HepG2 (cell line): ENCODE measurements at regions not wholly inside any gene's neighbourhood (a gene's known extent, or its start where the extent isn't known, plus 50 kb on each side); places are given as distances from the start of the nearest gene placed in this dataset.

Experiments used
- ARNTL ChIP-seq: sonication (generic); formaldehyde crosslinking; IDR thresholded peaks from 2 replicates; pipeline ENCODE4 v1.4.0; 2020; ENCODE audit warnings: mild to moderate bottlenecking, missing genetic modification reagents
- BATF2 ChIP-seq: sonication (generic); formaldehyde crosslinking; IDR thresholded peaks from 2 replicates; pipeline ENCODE4 v1.8.0; 2022; ENCODE audit warnings: mild to moderate bottlenecking, missing genetic modification reagents, moderate library complexity
- HDAC6 ChIP-seq: fragments of 200-600 bp; sonication (generic); IDR thresholded peaks from 2 replicates; pipeline ENCODE4 v1.7.0; 2017; ENCODE audit warnings: mild to moderate bottlenecking, antibody characterized with exemption, low read length, low read depth
- JARID2 ChIP-seq: sonication (generic); formaldehyde crosslinking; IDR thresholded peaks from 2 replicates; pipeline ENCODE4 v1.8.1; 2023; ENCODE audit warnings: missing genetic modification reagents, inconsistent platforms; ENCODE audit not compliant: insufficient replicate concordance
- MATR3 ChIP-seq: sonication (generic); formaldehyde crosslinking; IDR thresholded peaks from 2 replicates; pipeline ENCODE4 v1.4.0; 2020; ENCODE audit warnings: missing genetic modification reagents
- NFAT5 ChIP-seq: sonication (generic); formaldehyde crosslinking; IDR thresholded peaks from 2 replicates; pipeline ENCODE4 v1.4.0; 2020; ENCODE audit warnings: missing genetic modification reagents
- PAX8 ChIP-seq: sonication (generic); formaldehyde crosslinking; IDR thresholded peaks from 2 replicates; pipeline ENCODE4 v1.8.0; 2022; ENCODE audit warnings: mild to moderate bottlenecking, missing genetic modification reagents, borderline replicate concordance
- ZNF609 ChIP-seq: sonication (generic); formaldehyde crosslinking; IDR thresholded peaks from 2 replicates; pipeline ENCODE4 v1.4.0; 2020; ENCODE audit warnings: mild to moderate bottlenecking, missing genetic modification reagents, borderline replicate concordance
- ZNF703 ChIP-seq: sonication (generic); formaldehyde crosslinking; IDR thresholded peaks from 2 replicates; pipeline ENCODE4 v1.5.1; 2020; ENCODE audit warnings: missing genetic modification reagents, mild to moderate bottlenecking, moderate library complexity, borderline replicate concordance
- TF ChIP-seq, protein P1 (sequence below): sonication (generic); formaldehyde crosslinking; IDR thresholded peaks from 2 replicates; pipeline ENCODE4 v1.4.0; 2020; ENCODE audit warnings: missing genetic modification reagents
- TF ChIP-seq, protein P2 (sequence below): sonication (generic); formaldehyde crosslinking; IDR thresholded peaks from 2 replicates; pipeline ENCODE4 v1.5.0; 2020; ENCODE audit warnings: mild to moderate bottlenecking, missing genetic modification reagents

DNA sequence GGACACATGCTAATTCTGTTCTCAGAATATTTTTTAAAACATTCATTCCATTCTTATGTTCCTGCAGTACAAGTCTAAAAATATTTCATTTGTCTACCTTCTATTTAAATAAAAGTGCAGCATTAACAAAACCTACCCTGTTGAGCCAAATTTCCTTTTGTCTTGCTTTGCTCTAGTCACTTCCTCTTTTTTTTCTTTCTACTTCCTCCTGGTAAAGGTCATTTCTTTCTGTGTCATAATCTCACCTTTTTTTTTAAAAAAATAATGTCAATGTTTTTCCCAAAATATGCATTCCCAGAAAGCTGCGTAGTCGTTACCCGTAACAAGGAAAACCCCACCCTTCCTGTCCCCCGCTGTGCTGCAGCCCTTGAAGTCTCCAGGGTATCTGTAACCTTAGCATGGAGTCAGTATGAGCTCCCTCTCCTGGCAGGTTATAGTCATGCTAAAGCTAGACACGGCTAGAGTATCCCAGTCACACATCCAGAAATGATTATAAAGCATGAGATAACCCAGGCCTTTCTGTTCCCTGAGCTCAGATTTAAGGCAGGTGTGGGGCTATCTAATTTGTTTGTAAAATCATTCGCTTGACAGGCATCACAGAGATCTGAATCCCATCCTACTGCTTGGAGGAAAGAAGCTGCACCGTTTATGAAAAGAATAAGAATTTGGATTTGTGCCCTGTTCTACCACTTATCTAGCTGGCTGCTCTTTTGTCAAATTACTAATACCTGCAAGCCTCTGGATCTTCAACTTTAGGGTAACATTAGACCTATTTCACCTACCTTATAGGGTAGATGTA lies 51.1 kb upstream of the EED start (continued):
- TF ChIP-seq ZNF609 (CRISPR knock-in tag) (no peak), NFAT5 (CRISPR knock-in tag) (no peak), ARNTL (CRISPR knock-in tag) (no peak), ZNF703 (CRISPR knock-in tag) (no peak), HDAC6 (no peak), BATF2 (CRISPR knock-in tag) (no peak), MATR3 (CRISPR knock-in tag) (no peak), PAX8 (CRISPR knock-in tag) (no peak), JARID2 (CRISPR knock-in tag) (no peak)
- TF ChIP-seq, protein P1, sequence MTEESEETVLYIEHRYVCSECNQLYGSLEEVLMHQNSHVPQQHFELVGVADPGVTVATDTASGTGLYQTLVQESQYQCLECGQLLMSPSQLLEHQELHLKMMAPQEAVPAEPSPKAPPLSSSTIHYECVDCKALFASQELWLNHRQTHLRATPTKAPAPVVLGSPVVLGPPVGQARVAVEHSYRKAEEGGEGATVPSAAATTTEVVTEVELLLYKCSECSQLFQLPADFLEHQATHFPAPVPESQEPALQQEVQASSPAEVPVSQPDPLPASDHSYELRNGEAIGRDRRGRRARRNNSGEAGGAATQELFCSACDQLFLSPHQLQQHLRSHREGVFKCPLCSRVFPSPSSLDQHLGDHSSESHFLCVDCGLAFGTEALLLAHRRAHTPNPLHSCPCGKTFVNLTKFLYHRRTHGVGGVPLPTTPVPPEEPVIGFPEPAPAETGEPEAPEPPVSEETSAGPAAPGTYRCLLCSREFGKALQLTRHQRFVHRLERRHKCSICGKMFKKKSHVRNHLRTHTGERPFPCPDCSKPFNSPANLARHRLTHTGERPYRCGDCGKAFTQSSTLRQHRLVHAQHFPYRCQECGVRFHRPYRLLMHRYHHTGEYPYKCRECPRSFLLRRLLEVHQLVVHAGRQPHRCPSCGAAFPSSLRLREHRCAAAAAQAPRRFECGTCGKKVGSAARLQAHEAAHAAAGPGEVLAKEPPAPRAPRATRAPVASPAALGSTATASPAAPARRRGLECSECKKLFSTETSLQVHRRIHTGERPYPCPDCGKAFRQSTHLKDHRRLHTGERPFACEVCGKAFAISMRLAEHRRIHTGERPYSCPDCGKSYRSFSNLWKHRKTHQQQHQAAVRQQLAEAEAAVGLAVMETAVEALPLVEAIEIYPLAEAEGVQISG, result no peak
- TF ChIP-seq, protein P2, sequence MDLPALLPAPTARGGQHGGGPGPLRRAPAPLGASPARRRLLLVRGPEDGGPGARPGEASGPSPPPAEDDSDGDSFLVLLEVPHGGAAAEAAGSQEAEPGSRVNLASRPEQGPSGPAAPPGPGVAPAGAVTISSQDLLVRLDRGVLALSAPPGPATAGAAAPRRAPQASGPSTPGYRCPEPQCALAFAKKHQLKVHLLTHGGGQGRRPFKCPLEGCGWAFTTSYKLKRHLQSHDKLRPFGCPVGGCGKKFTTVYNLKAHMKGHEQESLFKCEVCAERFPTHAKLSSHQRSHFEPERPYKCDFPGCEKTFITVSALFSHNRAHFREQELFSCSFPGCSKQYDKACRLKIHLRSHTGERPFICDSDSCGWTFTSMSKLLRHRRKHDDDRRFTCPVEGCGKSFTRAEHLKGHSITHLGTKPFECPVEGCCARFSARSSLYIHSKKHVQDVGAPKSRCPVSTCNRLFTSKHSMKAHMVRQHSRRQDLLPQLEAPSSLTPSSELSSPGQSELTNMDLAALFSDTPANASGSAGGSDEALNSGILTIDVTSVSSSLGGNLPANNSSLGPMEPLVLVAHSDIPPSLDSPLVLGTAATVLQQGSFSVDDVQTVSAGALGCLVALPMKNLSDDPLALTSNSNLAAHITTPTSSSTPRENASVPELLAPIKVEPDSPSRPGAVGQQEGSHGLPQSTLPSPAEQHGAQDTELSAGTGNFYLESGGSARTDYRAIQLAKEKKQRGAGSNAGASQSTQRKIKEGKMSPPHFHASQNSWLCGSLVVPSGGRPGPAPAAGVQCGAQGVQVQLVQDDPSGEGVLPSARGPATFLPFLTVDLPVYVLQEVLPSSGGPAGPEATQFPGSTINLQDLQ (CRISPR knock-in tag), result no peak
